Endodermal cell (in vitro differentiated cells): ENCODE measurements at regions not wholly inside any gene's neighbourhood (a gene's known extent, or its start where the extent isn't known, plus 50 kb on each side); places are given as distances from the start of the nearest gene placed in this dataset.

Experiments used
- DNase-seq: peaks from one replicate; pipeline ENCODE4 v3.0.0-alpha.2; 2017
- H3K27ac ChIP-seq: 2 replicates; pipeline ENCODE4 v1.5.1; 2013; ENCODE audit warnings: mild to moderate bottlenecking, low read depth, low read length, moderate library complexity
- H3K27me3 ChIP-seq: 2 replicates; pipeline ENCODE4 v1.6.1; 2013; ENCODE audit warnings: mild to moderate bottlenecking, low read length, moderate library complexity; ENCODE audit not compliant: insufficient read depth, control insufficient read depth, poor library complexity, severe bottlenecking
- H3K36me3 ChIP-seq: 2 replicates; pipeline ENCODE4 v1.7.0; 2013; ENCODE audit warnings: mild to moderate bottlenecking, low read length, moderate library complexity; ENCODE audit not compliant: control insufficient read depth, insufficient read depth
- H3K4me1 ChIP-seq: one replicate; pipeline ENCODE4 v1.7.0; 2013; ENCODE audit warnings: low read length; ENCODE audit not compliant: control insufficient read depth, insufficient read depth
- H3K4me3 ChIP-seq: 2 replicates; pipeline ENCODE4 v1.5.1; 2013; ENCODE audit warnings: mild to moderate bottlenecking, low read length, moderate library complexity
- H3K9ac ChIP-seq: 2 replicates; pipeline ENCODE4 v1.6.1; 2013; ENCODE audit warnings: mild to moderate bottlenecking, low read length, moderate library complexity; ENCODE audit not compliant: poor library complexity, severe bottlenecking; ENCODE audit errors: extremely low read depth
- H3K9me3 ChIP-seq: 2 replicates; pipeline ENCODE4 v1.6.1; 2013; ENCODE audit warnings: mild to moderate bottlenecking, low read length, moderate library complexity; ENCODE audit not compliant: control insufficient read depth
- H3K27ac Mint-ChIP-seq: 2 replicates; pipeline ENCODE4 v1.8.0; 2020; ENCODE audit warnings: mixed read lengths
- H3K27me3 Mint-ChIP-seq: 2 replicates; pipeline ENCODE4 v1.8.0; 2021; ENCODE audit warnings: mild to moderate bottlenecking, mixed read lengths; ENCODE audit not compliant: insufficient read depth
- H3K36me3 Mint-ChIP-seq: 2 replicates; pipeline ENCODE4 v1.8.0; 2020; ENCODE audit warnings: low read depth, mixed read lengths
- H3K4me1 Mint-ChIP-seq: 2 replicates; pipeline ENCODE4 v1.8.0; 2020; ENCODE audit warnings: mixed read lengths
- H3K4me3 Mint-ChIP-seq: 2 replicates; pipeline ENCODE4 v1.8.0; 2020; ENCODE audit warnings: mild to moderate bottlenecking, moderate library complexity, mixed read lengths
- H3K9me3 Mint-ChIP-seq: 2 replicates; pipeline ENCODE4 v1.8.0; 2020; ENCODE audit warnings: mild to moderate bottlenecking, mixed read lengths
- CTCF ChIP-seq: fragments of 200-600 bp; sonication (generic); conservative IDR thresholded peaks from 2 replicates; pipeline ENCODE4 v1.5.0; 2021; ENCODE audit warnings: antibody characterized with exemption, mild to moderate bottlenecking
- WGBS, 2 experiments: methylation state at CpG; one replicate each; pipeline versions ENCODE4 v1.1.5 to v1.1.7; 2013; ENCODE audit warnings: missing lambda C conversion rate in 2 of 2, mixed read lengths in 1 of 2; ENCODE audit not compliant: insufficient coverage in 1 of 2, insufficient read length in 1 of 2; 5-methylcytosine and 5-hydroxymethylcytosine counted together

GRCh38 chr10:9227679-9228365 is 1173.3 kb downstream of the GATA3 start:
- H3K4me1 ChIP-seq, result no peaks in the 10 kb centered on the region
- H3K4me3 ChIP-seq, result no peak overlapping the region
- Mint-ChIP-seq H3K36me3 (no peaks in the 10 kb centered on the region), H3K27ac (no peak overlapping the region), H3K4me1 (no peaks in the 10 kb centered on the region), H3K27me3 (no peaks in the 10 kb centered on the region), H3K9me3 (no peaks in the 10 kb centered on the region), H3K4me3 (no peak overlapping the region)
- no peak for TF ChIP-seq CTCF
- H3K9me3 ChIP-seq, result no peaks in the 10 kb centered on the region
- no peak overlapping the region for H3K9ac ChIP-seq
- WGBS, 2 experiments, result 88 to 92% methylated on average over 4 to 7 of the region's 7 CpGs
- no peaks in the 10 kb centered on the region for H3K36me3 ChIP-seq
- no peaks in the 10 kb centered on the region for H3K27me3 ChIP-seq
- DNase-seq, result no peak
- no peak overlapping the region for H3K27ac ChIP-seq

- H3K4me1 Mint-ChIP-seq, result no peaks in the 10 kb centered on the region
- no peak overlapping the region for H3K27ac Mint-ChIP-seq
- no peak overlapping the region for H3K4me3 Mint-ChIP-seq
- H3K27ac ChIP-seq, result no peak overlapping the region
- H3K27me3 ChIP-seq, result no peaks in the 10 kb centered on the region
- no peak overlapping the region for H3K9ac ChIP-seq
- WGBS, 2 experiments, result 89 to 100% methylated on average over 1 of the region's 1 CpG
- no peaks in the 10 kb centered on the region for H3K4me1 ChIP-seq
- no peaks in the 10 kb centered on the region for H3K36me3 ChIP-seq
- no peaks in the 10 kb centered on the region for H3K9me3 Mint-ChIP-seq
- no peaks in the 10 kb centered on the region for H3K36me3 Mint-ChIP-seq
- TF ChIP-seq CTCF, result no peak
- H3K9me3 ChIP-seq, result no peaks in the 10 kb centered on the region
- no peak overlapping the region for H3K4me3 ChIP-seq
- H3K27me3 Mint-ChIP-seq, result no peaks in the 10 kb centered on the region
- no peak for DNase-seq
Measured at GRCh38 chr10:9228771-9229170, 1174.3 kb downstream of the GATA3 start.

- Histone ChIP-seq H3K27ac (no peak overlapping the region), H3K9ac (no peak overlapping the region), H3K4me3 (no peak overlapping the region), H3K9me3 (no peaks in the 10 kb centered on the region), H3K4me1 (no peaks in the 10 kb centered on the region), H3K36me3 (no peaks in the 10 kb centered on the region), H3K27me3 (no peaks in the 10 kb centered on the region)
- no peak for TF ChIP-seq CTCF
- Mint-ChIP-seq H3K4me1 (peaks cover 3% of the 10 kb centered on the region), H3K27ac (no peak overlapping the region), H3K4me3 (no peak overlapping the region), H3K9me3 (no peaks in the 10 kb centered on the region), H3K27me3 (no peaks in the 10 kb centered on the region), H3K36me3 (no peaks in the 10 kb centered on the region)
- WGBS, 2 experiments, result 92 to 95% methylated on average over 9 to 10 of the region's 10 CpGs
- DNase-seq, result no peak
Measured at GRCh38 chr10:9229702-9230244, 1175.3 kb downstream of the GATA3 start.
